T-helper 9 cell (primary cell): ENCODE measurements at regions not wholly inside any gene's neighbourhood (a gene's known extent, or its start where the extent isn't known, plus 50 kb on each side); places are given as distances from the start of the nearest gene placed in this dataset.
"Not testable (repeated sequence)": the region's sequence is repeated elsewhere in the genome, so short reads cannot be mapped to it uniquely, and the experiment has no call there.

ENCODE experiments used
- DNase-seq: peaks from one replicate; pipeline ENCODE4 v3.0.0-alpha.2; 2020

DNA sequence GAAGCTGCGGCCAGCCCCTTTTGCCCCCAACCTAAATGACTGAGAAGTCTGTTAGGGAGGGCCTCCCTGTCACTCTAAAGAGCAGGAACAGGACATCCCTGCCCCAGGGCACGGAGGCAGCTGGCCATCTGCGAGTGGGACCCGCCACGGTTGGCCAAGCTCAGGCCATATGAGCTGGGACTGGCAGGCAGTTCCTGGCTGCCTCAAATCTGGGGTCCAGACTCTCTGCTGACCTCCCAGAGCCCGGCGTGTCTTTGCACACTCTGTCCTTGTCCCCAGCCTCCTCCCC lies 143.0 kb downstream of the IGLL1 start:
- DNase-seq = not testable (repeated sequence)

DNA sequence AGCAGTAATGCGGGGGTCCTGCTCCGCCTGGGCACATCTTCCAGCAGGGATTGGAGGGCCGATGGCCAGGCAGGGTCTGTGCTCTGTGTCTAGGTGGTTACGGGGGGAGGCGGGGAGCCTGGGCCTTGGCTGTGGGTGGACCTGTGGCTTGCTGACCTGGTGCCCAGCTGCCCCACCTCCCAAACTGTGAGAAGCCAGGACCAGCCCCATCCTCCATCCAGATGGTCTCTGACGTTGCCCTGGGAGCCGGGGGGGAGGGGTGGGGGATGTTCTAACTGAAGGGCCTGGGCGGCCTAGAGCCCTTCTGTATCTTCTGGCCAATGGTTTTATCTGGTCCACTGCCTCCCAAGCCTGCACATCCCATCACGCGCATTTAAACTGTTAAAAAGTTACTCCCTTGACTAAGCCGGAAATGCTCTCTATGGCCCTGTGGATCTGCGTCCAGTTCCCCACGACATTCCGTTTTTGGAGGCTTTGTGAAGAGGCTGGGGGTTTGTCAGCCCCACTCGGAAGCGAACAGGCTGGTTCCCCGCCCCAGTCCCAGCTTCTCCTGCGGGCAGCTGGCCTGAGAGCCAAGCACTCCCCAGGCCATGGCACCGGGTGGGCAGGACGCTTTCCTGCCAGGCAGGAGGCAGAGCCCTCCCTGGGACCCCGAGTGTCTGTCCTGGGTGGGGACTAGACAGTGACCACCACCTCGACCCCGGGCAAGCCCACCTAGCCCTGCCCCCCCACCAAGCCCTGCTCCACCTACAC lies 143.6 kb downstream of the IGLL1 start:
- DNase-seq = not testable (repeated sequence)

GRCh38 chr22:23435186-23435585 lies 144.9 kb downstream of the IGLL1 start:
- not testable (repeated sequence) for DNase-seq

GRCh38 chr22:23434198-23434830 lies 145.8 kb downstream of the IGLL1 start:
- DNase-seq = not testable (repeated sequence)

DNA sequence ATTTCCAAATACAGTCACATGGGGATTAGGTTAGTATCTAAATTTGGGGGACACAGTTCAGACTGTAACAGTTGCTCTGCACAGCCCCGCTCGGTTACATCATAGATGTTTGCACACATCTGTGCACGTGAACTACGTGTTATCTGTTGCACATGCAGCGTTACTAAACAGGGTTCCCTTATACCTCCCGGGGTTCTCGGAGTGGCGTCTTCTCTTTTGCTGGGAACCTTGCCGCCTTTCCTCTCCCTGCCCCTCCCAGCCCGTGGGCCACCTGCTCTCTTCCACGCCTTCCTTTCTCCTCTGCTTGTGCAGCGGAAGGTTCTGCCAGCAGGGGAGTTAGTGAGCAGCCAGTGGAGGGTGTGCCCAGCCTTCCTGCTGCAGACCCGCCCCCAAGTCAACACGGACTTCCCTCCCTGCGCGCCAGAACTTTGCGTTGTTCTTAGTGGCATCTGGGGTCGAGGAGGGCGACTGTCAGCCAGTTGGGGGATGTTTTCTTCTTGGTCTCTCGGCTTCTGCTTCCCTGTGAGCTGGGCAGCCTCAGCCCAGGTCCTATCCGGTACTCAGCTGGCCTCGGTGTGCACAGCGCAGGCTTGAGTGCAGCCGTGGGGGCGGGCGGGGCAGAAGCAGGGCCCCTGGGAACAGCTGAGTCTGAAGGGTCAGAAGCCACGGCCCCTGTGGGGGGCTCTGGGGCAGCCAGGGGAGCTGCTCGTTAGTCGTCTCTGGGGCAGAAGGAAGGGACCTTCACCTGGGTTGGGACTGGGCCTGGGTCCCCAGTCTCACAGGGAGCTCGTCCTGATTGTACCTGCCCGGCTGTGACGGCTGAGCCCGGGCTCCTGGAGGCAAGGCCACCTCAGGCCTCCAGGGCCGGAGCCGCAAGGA lies 146.7 kb downstream of the IGLL1 start:
- DNase-seq = not testable (repeated sequence)

- not testable (repeated sequence) for DNase-seq
Observed at GRCh38 chr22:23432719-23433118, 147.4 kb downstream of the IGLL1 start.

DNA sequence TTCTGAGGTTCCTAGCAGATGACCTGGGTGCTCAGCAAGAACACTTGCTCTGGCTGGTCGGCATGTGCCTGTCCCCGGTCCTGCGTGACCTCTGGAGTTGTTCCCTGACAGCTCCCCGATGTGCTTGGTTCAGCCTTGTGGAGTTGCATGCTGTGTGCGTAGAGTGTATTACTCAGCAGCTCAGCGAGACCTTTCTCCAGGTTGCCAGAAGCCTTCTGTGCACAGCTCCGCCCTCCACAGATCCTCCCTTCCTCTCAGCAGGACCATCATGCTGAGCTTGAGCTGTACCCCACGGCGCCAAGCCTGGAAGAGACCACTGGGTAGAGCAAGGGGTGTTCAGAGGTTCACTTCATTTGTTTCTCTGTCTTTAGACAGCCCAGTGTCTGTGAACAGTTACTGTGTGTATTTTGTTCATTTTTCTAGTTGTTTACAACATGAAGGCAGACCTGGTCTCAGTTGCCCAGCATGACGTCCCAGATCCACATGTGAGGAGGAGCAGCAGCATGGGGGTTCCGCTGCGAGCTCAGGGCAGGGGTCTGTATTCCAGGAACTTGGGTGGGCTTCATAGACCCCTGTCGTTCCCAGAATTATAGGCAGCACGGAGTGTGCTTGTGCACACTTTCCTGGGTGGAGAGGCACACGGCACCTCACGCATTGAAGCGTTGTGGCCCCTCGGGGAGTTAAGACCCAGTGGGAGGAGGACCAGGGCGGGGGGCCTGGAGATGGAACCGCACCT lies 148.6 kb downstream of the IGLL1 start:
- DNase-seq = no peak

- not testable (repeated sequence) for DNase-seq
Observed at GRCh38 chr22:23424551-23425068, 155.5 kb downstream of the IGLL1 start.

DNA sequence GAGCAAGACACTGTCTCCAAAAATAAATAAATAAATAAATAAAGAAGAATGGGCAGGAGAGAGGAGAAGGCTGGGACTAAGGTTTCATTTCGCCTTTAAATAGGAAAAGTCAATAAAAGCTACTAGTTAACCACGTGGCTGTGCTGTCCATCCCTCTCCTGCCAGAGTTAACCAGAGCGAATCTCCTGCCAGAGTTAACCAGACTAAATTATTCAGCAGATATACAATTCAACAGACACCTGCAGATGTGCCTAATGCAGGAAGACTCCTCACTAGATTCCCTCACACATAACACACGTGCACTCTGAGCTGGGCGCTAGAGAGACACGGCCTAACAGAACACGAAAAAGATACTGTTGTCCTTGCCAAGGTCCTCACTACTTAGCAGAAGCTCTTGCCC lies 156.1 kb downstream of the IGLL1 start:
- DNase-seq = no peak

- not testable (repeated sequence) for DNase-seq
Observed at GRCh38 chr22:23422281-23422680, 157.8 kb downstream of the IGLL1 start.

GRCh38 chr22:23421300-23421699 lies 158.8 kb downstream of the IGLL1 start:
- not testable (repeated sequence) for DNase-seq

DNA sequence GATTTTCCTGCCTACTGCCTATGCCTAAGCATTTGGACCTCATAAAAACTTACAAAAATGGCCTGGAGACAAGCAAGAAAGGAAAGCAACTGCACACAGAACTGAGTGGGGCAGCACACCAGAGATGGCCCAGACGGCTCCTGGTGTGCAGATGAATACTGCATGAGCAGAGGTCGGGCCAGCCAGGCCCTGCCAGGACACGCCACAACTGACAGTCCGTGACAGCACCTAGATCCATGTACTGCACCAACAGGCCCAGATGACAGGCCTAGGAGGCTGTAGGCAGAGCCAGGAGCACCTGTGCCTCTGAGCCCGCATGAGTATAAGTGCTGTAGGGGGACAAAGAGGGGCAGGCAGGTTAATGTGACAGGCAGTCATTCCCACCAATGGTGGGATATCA lies 160.2 kb downstream of the IGLL1 start:
- no peak for DNase-seq

DNA sequence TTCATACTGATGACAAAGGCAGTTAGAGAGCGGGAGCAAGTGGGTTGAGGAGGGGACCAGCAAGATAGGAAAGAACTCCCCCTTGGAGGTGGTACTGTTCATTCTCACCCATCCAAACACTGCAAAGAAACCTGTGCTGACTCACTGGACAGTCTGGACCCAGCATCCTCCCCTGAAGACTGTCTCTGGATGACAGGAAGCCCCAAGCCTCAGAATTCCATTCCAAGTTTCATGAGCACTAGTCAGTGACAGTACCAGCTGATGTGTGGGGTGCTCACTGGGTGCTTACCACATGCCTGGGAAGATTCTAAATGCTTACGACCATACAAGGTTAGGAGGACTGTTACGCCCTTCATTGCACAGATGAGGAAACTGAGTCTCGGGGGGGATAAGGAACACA lies 160.9 kb downstream of the IGLL1 start:
- no peak for DNase-seq

DNA sequence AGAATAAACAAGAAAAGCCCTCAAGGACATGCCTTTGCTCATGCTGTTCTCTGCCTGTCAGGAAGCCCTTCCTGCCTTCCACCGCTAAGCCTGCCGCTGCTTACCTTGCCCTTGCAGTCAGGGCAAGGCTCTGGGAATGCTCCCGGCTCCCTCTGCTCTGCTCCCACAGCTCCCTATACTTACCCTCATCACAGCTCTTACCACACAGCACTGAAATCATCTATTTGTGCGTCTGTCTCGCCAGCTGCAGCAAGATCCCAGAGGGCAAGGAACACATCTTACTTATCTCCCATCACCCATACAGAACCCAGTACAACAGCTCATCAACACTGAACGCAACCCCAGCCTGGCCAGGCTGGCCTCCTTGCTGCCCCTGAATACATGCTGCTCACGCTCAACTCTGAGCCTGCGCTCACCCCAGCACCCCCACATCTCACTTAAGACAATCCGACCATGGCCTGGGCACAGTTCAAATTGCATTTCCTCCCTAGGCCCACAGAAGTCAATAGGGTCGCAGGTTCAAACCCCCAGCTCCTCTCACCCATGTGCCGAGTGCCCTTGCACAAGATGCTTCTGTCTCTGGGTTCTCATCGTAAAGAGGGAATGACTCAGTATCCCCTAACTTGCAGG lies 161.8 kb downstream of the IGLL1 start:
- DNase-seq = no peak

GRCh38 chr22:23417327-23417726 lies 162.8 kb downstream of the IGLL1 start:
- not testable (repeated sequence) for DNase-seq

GRCh38 chr22:23416169-23416690 lies 163.9 kb downstream of the IGLL1 start:
- not testable (repeated sequence) for DNase-seq

- no peak for DNase-seq
Observed at GRCh38 chr22:23415490-23415851, 164.6 kb downstream of the IGLL1 start.

DNA sequence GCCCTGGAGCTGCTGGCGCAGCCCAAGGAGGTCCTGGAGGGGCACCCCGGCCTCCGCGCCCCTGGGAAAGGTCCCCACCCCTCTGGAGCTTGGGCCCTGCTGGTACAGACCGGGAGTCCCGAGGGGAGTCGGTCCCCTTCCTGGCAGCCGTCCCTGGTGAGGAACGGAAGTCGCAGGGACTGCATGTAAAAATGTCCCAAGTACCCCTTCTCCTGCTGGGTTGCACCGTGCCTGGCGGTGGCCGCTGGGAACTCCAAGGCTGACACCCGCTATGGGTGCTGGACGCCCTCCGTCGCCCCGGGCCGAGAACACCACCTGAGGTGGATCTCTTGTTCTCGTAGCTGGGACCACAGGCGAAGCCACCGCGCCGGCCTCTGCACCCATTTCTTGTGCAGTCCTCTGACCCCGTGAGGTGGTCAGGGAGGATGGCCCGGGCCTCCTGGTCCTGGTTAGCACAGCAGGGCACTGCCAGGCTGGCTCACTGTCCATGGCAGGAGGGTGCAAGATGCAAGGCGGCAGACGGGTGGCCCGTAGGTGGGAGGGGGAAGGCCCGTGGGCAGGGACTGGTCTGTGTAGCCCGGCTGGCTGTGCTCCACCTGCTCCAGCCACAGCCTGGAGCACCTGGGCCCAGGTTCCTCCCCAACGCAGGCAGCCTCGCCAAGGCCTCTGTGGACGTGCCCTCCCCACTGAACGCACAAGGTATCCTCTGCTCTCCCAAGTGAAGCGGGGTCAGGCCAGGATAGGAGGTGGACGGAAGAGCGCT lies 165.2 kb downstream of the IGLL1 start:
- no peak for DNase-seq

- no peak for DNase-seq
Observed at GRCh38 chr22:23411739-23412138, 168.4 kb downstream of the IGLL1 start.

DNA sequence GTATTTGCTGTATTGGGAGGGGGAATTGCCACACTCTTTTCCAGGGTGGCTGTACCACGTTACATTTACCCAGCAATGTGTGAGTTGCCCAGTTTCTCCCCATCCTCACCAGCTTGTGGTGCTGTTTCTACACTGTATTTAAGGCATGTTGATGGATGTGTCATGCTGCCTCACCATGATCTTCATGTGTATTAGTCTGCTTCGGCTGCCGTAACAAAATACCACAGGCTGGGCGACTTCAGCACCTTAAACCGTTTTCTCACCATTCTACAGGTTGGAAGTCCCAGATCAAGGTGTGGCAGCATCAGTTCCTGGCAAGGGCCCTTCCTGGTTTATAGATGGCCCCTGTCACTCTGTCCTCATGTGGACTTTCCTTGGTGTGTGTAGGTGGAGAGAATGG lies 169.7 kb downstream of the IGLL1 start:
- no peak for DNase-seq

GRCh38 chr22:23409976-23410375 lies 170.1 kb downstream of the IGLL1 start:
- no peak for DNase-seq
